ENCODE measurements at regions not wholly inside any gene's neighbourhood (a gene's known extent, or its start where the extent isn't known, plus 50 kb on each side); places are given as distances from the start of the nearest gene placed in this dataset.

GRCh38 chr7:10212649-10213048, 761.0 kb upstream of the PHF14 start:
- TF ChIP-seq CTCF (conservative IDR thresholded peaks at IDR 0.05 in 1 of 2, IDR thresholded peaks at IDR 0.05 in 1 of 2; ENCODE audit: extremely low read depth in 1 of 2, insufficient read depth in 1 of 2, low read depth in 1 of 2, low read length in 2 of 2) (no peak), EZH2 (IDR thresholded peaks at IDR 0.05; ENCODE audit: borderline replicate concordance, low read length) (no peak)

Data from mammary epithelial cell (primary cell).